Natural killer cell (primary cell): ENCODE measurements at regions not wholly inside any gene's neighbourhood (a gene's known extent, or its start where the extent isn't known, plus 50 kb on each side); places are given as distances from the start of the nearest gene placed in this dataset.

Experiments
- ATAC-seq, 3 donors: fragments of 150-1000 bp in 2 of 3; fragments of 200-7000 bp in 1 of 3; cut with Tn5 transposase; 1 replicate in 1 of 3; 2 replicates in 2 of 3; pipeline ENCODE4 v1.10.0; 2021; ENCODE audit warnings: mild to moderate bottlenecking in 2 of 3, moderate library complexity in 2 of 3
- DNase-seq, 2 donors: peaks; one replicate each; pipeline versions ENCODE4 v3.0.0 to v3.0.0-alpha.2; 2013 to 2021; ENCODE audit warnings: mixed read lengths in 1 of 2
- H3K27ac ChIP-seq: one replicate; pipeline ENCODE4 v1.5.1; 2013; ENCODE audit warnings: mild to moderate bottlenecking, low read length
- H3K27me3 ChIP-seq: one replicate; pipeline ENCODE4 v1.6.1; 2013; ENCODE audit warnings: low read length; ENCODE audit not compliant: control insufficient read depth, insufficient read depth
- H3K36me3 ChIP-seq: one replicate; pipeline ENCODE4 v1.6.1; 2013; ENCODE audit warnings: low read length; ENCODE audit not compliant: control insufficient read depth, insufficient read depth
- H3K4me1 ChIP-seq: one replicate; pipeline ENCODE4 v1.6.1; 2013; ENCODE audit warnings: low read length; ENCODE audit not compliant: control insufficient read depth, insufficient read depth
- H3K4me3 ChIP-seq: one replicate; pipeline ENCODE4 v1.5.1; 2013; ENCODE audit warnings: low read length
- H3K9me3 ChIP-seq: one replicate; pipeline ENCODE4 v1.6.1; 2013; ENCODE audit warnings: low read length; ENCODE audit not compliant: control insufficient read depth, insufficient read depth
- H3K27ac Mint-ChIP-seq, 2 donors: one replicate each; pipeline ENCODE4 v1.8.0; 2022; ENCODE audit warnings: mild to moderate bottlenecking in 2 of 2, mixed read lengths in 2 of 2, moderate library complexity in 1 of 2
- H3K27me3 Mint-ChIP-seq, 2 donors: one replicate each; pipeline ENCODE4 v1.8.0; 2022; ENCODE audit warnings: low read depth in 2 of 2, mixed read lengths in 2 of 2
- H3K36me3 Mint-ChIP-seq: one replicate; pipeline ENCODE4 v1.8.0; 2022; ENCODE audit warnings: mixed read lengths
- H3K4me1 Mint-ChIP-seq, 2 donors: one replicate each; pipeline ENCODE4 v1.8.0; 2022; ENCODE audit warnings: mixed read lengths in 2 of 2
- H3K4me3 Mint-ChIP-seq: one replicate; pipeline ENCODE4 v1.8.0; 2022; ENCODE audit warnings: mild to moderate bottlenecking, moderate library complexity, mixed read lengths
- H3K9me3 Mint-ChIP-seq, 2 donors: one replicate each; pipeline ENCODE4 v1.8.0; 2022; ENCODE audit warnings: mixed read lengths in 2 of 2
- WGBS: methylation state at CpG from one replicate; pipeline ENCODE4 v1.1.7; 2013; ENCODE audit warnings: missing lambda C conversion rate; ENCODE audit not compliant: insufficient coverage; 5-methylcytosine and 5-hydroxymethylcytosine counted together
- intact Hi-C: fragments of 100-400 bp; cut with micrococcal nuclease; formaldehyde crosslinking; loops from one replicate; pipeline ENCODE4 v1.14.2; 2022
- TF ChIP-seq, protein P1 (sequence below): fragments of 200-600 bp; IDR thresholded peaks from one replicate; pipeline ENCODE4 v1.8.0; 2022; ENCODE audit warnings: antibody characterized with exemption

DNA sequence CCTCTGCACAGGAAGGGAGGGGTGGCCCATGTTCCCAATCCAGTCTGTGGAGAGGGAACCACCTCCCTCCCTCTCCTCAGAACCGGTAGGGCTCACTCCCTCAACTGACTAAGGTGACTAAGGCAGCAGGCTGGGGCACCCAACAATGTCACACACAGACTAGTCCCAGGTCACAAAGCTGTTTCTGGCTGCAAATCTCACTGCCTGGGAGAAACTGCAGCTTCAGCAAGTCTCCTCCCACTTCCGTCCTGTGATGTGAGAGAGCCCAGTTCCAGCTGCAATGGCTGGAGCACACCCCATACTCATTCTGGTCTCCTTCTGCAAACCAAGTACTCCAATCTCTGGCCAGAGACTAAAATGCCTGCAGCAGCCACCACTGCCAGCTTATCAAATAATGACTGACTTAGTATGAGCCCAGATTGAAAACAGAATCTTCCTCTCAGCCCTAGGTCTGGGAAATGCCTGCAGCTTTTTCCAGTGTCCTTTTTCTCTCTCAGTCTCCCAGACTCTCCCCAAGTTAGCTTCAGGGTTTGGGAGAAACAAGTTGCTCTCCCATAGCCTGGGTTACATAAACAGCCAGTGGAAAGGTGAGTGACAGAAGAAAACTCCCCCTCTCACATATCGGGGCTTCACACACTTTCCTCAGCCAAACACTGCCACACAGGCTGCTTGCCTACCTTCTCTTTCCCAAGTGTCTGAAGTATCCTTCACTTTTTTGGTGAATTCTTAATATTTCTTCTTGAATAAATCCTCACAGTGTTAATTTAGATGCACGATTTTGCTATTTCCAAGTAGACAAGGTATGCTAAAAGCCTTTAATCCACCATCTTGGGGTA lies 247.4 kb upstream of the RASA1 start:
- Mint-ChIP-seq H3K4me1 (peaks cover 17 to 19% of the 10 kb centered on the region in 2 donors), H3K4me3 (peak overlapping the region; percentile 42), H3K27me3 (peaks cover 0 to 3% of the 10 kb centered on the region in 2 donors), H3K27ac (peak overlapping the region; percentile 24 to 34), H3K9me3 (no peaks in the 10 kb centered on the region), H3K36me3 (no peaks in the 10 kb centered on the region)
- peak in 1 of 2 donors; percentile 54 for DNase-seq
- peak; percentile 46 to 71 (median 52) for ATAC-seq
- intact Hi-C loops = no loop called here
- Histone ChIP-seq H3K4me1 (peaks cover 13% of the 10 kb centered on the region), H3K9me3 (no peaks in the 10 kb centered on the region), H3K27me3 (no peaks in the 10 kb centered on the region), H3K27ac (no peak overlapping the region), H3K4me3 (no peak overlapping the region), H3K36me3 (no peaks in the 10 kb centered on the region)
- WGBS = 58% methylated on average over 4 of the region's 4 CpGs
- TF ChIP-seq, protein P1, sequence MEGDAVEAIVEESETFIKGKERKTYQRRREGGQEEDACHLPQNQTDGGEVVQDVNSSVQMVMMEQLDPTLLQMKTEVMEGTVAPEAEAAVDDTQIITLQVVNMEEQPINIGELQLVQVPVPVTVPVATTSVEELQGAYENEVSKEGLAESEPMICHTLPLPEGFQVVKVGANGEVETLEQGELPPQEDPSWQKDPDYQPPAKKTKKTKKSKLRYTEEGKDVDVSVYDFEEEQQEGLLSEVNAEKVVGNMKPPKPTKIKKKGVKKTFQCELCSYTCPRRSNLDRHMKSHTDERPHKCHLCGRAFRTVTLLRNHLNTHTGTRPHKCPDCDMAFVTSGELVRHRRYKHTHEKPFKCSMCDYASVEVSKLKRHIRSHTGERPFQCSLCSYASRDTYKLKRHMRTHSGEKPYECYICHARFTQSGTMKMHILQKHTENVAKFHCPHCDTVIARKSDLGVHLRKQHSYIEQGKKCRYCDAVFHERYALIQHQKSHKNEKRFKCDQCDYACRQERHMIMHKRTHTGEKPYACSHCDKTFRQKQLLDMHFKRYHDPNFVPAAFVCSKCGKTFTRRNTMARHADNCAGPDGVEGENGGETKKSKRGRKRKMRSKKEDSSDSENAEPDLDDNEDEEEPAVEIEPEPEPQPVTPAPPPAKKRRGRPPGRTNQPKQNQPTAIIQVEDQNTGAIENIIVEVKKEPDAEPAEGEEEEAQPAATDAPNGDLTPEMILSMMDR = no peak

DNA sequence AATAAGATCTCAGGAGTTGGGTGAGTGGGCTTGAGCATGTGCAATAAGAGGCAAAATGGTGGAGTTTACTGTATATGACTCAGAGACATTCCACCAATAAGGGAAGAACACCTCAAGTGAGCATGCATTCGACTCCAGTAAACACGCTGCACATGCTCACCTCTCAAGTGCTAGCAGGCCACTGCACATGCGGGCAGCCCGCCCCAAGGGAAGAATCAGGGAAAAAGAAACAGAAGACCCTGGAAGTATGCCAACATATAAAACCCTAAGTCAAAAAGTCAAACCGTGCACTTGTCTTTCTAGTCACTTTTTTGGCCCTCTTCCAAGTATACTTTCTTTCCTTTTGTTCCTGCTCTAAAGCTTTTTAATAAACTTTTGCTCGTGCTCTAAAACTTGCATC lies 245.3 kb upstream of the RASA1 start:
- Mint-ChIP-seq H3K27me3 (peaks cover 0 to 6% of the 10 kb centered on the region in 2 donors), H3K4me3 (no peak overlapping the region), H3K36me3 (no peaks in the 10 kb centered on the region), H3K9me3 (no peaks in the 10 kb centered on the region), H3K4me1 (peaks cover 17 to 19% of the 10 kb centered on the region in 2 donors), H3K27ac (no peak overlapping the region)
- DNase-seq (no peak), ATAC-seq (no peak)
- peaks cover 13% of the 10 kb centered on the region for H3K4me1 ChIP-seq
- H3K36me3 ChIP-seq = no peaks in the 10 kb centered on the region
- 66% methylated on average over 6 of the region's 6 CpGs for WGBS
- no peaks in the 10 kb centered on the region for H3K27me3 ChIP-seq
- intact Hi-C loops = no loop called here
- TF ChIP-seq, protein P1 = no peak
- no peak overlapping the region for H3K27ac ChIP-seq
- no peaks in the 10 kb centered on the region for H3K9me3 ChIP-seq
- H3K4me3 ChIP-seq = no peak overlapping the region

DNA sequence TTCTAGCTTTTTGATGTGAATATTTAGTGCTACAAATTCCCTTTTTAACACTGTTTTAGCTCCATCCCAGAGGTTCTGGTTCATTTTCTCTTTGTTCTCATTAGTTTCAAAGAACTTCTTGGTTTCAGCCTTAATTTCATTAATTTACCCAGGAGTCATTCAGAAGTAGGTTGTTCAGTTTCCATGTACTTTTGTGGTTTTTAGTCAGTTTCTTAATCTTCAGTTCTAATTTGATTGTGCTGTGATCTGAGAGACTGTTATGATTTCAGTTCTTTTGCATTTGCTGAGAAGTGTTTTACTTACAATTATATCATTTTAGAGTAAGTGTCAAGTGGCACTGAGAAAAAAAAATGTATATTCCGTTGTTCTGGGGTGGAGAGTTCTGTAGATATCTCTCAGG lies 240.1 kb upstream of the RASA1 start:
- TF ChIP-seq, protein P1 = no peak
- H3K4me1 ChIP-seq = no peaks in the 10 kb centered on the region
- intact Hi-C loops = no loop called here
- no peak overlapping the region for H3K27ac ChIP-seq
- H3K27me3 Mint-ChIP-seq = peaks cover 0 to 6% of the 10 kb centered on the region in 2 donors
- peaks cover 2 to 6% of the 10 kb centered on the region in 2 donors for H3K4me1 Mint-ChIP-seq
- no peak for ATAC-seq
- no peak overlapping the region for H3K4me3 Mint-ChIP-seq
- no peaks in the 10 kb centered on the region for H3K27me3 ChIP-seq
- no peaks in the 10 kb centered on the region for H3K9me3 ChIP-seq
- DNase-seq = no peak
- H3K4me3 ChIP-seq = no peak overlapping the region
- no peaks in the 10 kb centered on the region for H3K36me3 Mint-ChIP-seq
- 44% methylated on average over 1 of the region's 1 CpG for WGBS
- no peak overlapping the region for H3K27ac Mint-ChIP-seq
- no peaks in the 10 kb centered on the region for H3K9me3 Mint-ChIP-seq
- H3K36me3 ChIP-seq = no peaks in the 10 kb centered on the region
